ENCODE measurements at regions not wholly inside any gene's neighbourhood (a gene's known extent, or its start where the extent isn't known, plus 50 kb on each side); places are given as distances from the start of the nearest gene placed in this dataset.

- TF ChIP-seq ZNF248 (tag by site-specific recombination; IDR thresholded peaks at IDR 0.05) = no peak
- TF ChIP-seq ZNF596 (tag by site-specific recombination; IDR thresholded peaks at IDR 0.05) = no peak
Measured at GRCh38 chr5:18394443-18394804, 760.2 kb downstream of the TAF11L14 start (continued).

DNA sequence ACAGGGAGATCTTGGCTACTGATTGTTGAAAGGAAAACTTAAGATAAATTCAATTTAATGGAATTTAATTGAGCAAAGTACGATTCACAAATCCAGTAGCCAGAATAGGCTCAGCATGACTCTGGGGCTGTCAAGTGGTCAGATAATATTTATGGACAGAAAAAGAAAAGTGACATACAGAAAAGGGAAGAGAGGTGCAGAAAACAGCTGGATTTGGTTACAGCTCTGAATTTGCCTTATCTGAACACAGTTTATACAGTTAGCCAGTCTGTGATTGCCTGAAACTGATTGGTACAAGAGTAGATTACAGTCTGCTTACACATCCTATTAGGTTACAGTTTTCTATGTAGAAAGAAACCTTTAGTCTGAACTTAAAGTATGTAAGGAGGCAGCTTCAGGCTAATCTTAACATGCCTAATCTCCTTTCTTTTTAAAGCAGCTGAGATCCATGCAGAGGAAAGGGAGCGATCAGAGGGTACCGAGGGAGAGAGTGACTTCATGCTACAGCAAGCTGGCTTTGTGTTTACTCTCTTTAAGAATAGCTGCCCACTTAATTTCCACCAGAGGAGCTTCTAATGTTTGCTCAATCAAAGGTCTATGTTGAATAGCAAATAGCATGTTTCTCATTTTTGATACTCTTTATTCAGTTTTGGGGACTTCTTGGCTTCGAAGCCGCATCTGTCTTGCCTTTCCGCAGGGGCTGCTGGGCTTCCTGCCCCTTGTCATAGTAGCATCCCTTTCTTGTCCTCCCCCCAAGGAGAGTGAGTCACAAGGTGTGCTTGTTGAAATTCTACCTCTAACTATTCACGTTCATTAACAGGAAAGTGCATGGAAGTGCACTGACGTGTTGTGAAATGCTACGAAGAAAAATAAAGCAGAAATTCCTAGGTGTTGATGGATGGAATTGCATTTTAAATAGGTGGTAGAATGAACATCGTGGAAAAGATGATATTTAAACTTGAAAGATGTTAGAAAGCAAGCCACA is 761.2 kb downstream of the TAF11L14 start:
- no peaks in the 10 kb centered on the region for H3K9me3 ChIP-seq (ENCODE audit: control insufficient read depth, insufficient read depth, low read depth, low read length)
- H3K27ac ChIP-seq (ENCODE audit: extremely low read depth, low read depth, low read length) = no peak overlapping the region
- TF ChIP-seq GLI4 (tag by site-specific recombination; IDR thresholded peaks at IDR 0.05) (no peak), ZNF24 (tag by site-specific recombination; IDR thresholded peaks at IDR 0.05) (no peak), ZNF133 (tag by site-specific recombination; IDR thresholded peaks at IDR 0.05) (no peak), ZNF76 (tag by site-specific recombination; IDR thresholded peaks at IDR 0.05; ENCODE audit: borderline replicate concordance, low read depth) (no peak), ZEB2 (tag by site-specific recombination; IDR thresholded peaks at IDR 0.05) (no peak), ZNF677 (tag by site-specific recombination; IDR thresholded peaks at IDR 0.05) (no peak), INSM2 (tag by site-specific recombination; IDR thresholded peaks at IDR 0.05) (no peak), KLF1 (tag by site-specific recombination; IDR thresholded peaks at IDR 0.05) (no peak), ZNF473 (tag by site-specific recombination; IDR thresholded peaks at IDR 0.05) (no peak), BCL6B (tag by site-specific recombination; IDR thresholded peaks at IDR 0.05) (no peak), MZF1 (tag by site-specific recombination; IDR thresholded peaks at IDR 0.05; ENCODE audit: borderline replicate concordance) (no peak), ZNF335 (tag by site-specific recombination; conservative IDR thresholded peaks at IDR 0.05) (no peak), ZNF23 (tag by site-specific recombination; IDR thresholded peaks at IDR 0.05; ENCODE audit: borderline replicate concordance) (no peak), ZNF529 (tag by site-specific recombination; IDR thresholded peaks at IDR 0.05; ENCODE audit: insufficient replicate concordance) (no peak), MEIS1 (CRISPR knock-in tag; IDR thresholded peaks at IDR 0.05; ENCODE audit: borderline replicate concordance) (no peak), ZNF175 (tag by site-specific recombination; IDR thresholded peaks at IDR 0.05) (no peak), ZNF785 (tag by site-specific recombination; IDR thresholded peaks at IDR 0.05) (no peak)
- TF ChIP-seq, protein P1, sequence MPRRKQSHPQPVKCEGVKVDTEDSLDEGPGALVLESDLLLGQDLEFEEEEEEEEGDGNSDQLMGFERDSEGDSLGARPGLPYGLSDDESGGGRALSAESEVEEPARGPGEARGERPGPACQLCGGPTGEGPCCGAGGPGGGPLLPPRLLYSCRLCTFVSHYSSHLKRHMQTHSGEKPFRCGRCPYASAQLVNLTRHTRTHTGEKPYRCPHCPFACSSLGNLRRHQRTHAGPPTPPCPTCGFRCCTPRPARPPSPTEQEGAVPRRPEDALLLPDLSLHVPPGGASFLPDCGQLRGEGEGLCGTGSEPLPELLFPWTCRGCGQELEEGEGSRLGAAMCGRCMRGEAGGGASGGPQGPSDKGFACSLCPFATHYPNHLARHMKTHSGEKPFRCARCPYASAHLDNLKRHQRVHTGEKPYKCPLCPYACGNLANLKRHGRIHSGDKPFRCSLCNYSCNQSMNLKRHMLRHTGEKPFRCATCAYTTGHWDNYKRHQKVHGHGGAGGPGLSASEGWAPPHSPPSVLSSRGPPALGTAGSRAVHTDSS (tag by site-specific recombination; IDR thresholded peaks at IDR 0.05) = no peak
- TF ChIP-seq, protein P2, sequence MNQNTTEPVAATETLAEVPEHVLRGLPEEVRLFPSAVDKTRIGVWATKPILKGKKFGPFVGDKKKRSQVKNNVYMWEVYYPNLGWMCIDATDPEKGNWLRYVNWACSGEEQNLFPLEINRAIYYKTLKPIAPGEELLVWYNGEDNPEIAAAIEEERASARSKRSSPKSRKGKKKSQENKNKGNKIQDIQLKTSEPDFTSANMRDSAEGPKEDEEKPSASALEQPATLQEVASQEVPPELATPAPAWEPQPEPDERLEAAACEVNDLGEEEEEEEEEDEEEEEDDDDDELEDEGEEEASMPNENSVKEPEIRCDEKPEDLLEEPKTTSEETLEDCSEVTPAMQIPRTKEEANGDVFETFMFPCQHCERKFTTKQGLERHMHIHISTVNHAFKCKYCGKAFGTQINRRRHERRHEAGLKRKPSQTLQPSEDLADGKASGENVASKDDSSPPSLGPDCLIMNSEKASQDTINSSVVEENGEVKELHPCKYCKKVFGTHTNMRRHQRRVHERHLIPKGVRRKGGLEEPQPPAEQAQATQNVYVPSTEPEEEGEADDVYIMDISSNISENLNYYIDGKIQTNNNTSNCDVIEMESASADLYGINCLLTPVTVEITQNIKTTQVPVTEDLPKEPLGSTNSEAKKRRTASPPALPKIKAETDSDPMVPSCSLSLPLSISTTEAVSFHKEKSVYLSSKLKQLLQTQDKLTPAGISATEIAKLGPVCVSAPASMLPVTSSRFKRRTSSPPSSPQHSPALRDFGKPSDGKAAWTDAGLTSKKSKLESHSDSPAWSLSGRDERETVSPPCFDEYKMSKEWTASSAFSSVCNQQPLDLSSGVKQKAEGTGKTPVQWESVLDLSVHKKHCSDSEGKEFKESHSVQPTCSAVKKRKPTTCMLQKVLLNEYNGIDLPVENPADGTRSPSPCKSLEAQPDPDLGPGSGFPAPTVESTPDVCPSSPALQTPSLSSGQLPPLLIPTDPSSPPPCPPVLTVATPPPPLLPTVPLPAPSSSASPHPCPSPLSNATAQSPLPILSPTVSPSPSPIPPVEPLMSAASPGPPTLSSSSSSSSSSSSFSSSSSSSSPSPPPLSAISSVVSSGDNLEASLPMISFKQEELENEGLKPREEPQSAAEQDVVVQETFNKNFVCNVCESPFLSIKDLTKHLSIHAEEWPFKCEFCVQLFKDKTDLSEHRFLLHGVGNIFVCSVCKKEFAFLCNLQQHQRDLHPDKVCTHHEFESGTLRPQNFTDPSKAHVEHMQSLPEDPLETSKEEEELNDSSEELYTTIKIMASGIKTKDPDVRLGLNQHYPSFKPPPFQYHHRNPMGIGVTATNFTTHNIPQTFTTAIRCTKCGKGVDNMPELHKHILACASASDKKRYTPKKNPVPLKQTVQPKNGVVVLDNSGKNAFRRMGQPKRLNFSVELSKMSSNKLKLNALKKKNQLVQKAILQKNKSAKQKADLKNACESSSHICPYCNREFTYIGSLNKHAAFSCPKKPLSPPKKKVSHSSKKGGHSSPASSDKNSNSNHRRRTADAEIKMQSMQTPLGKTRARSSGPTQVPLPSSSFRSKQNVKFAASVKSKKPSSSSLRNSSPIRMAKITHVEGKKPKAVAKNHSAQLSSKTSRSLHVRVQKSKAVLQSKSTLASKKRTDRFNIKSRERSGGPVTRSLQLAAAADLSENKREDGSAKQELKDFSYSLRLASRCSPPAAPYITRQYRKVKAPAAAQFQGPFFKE (tag by site-specific recombination; IDR thresholded peaks at IDR 0.05; ENCODE audit: borderline replicate concordance) = no peak
- TF ChIP-seq, protein P3, sequence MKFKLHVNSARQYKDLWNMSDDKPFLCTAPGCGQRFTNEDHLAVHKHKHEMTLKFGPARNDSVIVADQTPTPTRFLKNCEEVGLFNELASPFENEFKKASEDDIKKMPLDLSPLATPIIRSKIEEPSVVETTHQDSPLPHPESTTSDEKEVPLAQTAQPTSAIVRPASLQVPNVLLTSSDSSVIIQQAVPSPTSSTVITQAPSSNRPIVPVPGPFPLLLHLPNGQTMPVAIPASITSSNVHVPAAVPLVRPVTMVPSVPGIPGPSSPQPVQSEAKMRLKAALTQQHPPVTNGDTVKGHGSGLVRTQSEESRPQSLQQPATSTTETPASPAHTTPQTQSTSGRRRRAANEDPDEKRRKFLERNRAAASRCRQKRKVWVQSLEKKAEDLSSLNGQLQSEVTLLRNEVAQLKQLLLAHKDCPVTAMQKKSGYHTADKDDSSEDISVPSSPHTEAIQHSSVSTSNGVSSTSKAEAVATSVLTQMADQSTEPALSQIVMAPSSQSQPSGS (tag by site-specific recombination; IDR thresholded peaks at IDR 0.05; ENCODE audit: low read depth) = no peak
- no peak overlapping the region for H3K4me3 ChIP-seq (ENCODE audit: low read depth, low read length)
- no peaks in the 10 kb centered on the region for H3K36me3 ChIP-seq (ENCODE audit: control insufficient read depth in 2 of 2, insufficient read depth in 1 of 2, low read length in 2 of 2)
- CTCF ChIA-PET = interaction anchor here (0.6 to 0.8 kb wide), 3 partner anchors 193 to 304 kb away, joined by 3 to 4 read pairs (median 3); no protein-coding TSS in a partner anchor
- H3K4me1 ChIP-seq (ENCODE audit: control insufficient read depth, insufficient read depth, low read length) = no peaks in the 10 kb centered on the region
- POLR2A ChIA-PET = no interaction called here

All from HEK293 (cell line).